Esophagus muscularis mucosa (tissue), 4 donors: ENCODE measurements at regions not wholly inside any gene's neighbourhood (a gene's known extent, or its start where the extent isn't known, plus 50 kb on each side); places are given as distances from the start of the nearest gene placed in this dataset.

ENCODE experiments used
- EP300 ChIP-seq: sonication (generic); formaldehyde crosslinking; IDR thresholded peaks from one replicate; pipeline ENCODE4 v1.6.1; 2017; ENCODE audit warnings: antibody characterized with exemption
- POLR2A ChIP-seq: fragments of 450-650 bp; IDR thresholded peaks from one replicate; pipeline ENCODE4 v1.6.1; 2017; ENCODE audit warnings: antibody characterized with exemption, moderate library complexity, mild to moderate bottlenecking, low read depth
- POLR2AphosphoS5 ChIP-seq, 2 donors: sonication (generic); formaldehyde crosslinking; IDR thresholded peaks; one replicate each; pipeline ENCODE4 v1.6.1; 2017; ENCODE audit warnings: antibody characterized with exemption in 2 of 2
- TF ChIP-seq, protein P1 (sequence below), 3 experiments: fragments of 200-600 bp in 2 of 3; fragments of 450-650 bp in 1 of 3; sonication (generic) in 2 of 3; IDR thresholded peaks; one replicate each; pipeline ENCODE4 v1.5.1; 2017 to 2019; ENCODE audit warnings: antibody characterized with exemption in 3 of 3, mild to moderate bottlenecking in 2 of 3, moderate library complexity in 1 of 3

DNA sequence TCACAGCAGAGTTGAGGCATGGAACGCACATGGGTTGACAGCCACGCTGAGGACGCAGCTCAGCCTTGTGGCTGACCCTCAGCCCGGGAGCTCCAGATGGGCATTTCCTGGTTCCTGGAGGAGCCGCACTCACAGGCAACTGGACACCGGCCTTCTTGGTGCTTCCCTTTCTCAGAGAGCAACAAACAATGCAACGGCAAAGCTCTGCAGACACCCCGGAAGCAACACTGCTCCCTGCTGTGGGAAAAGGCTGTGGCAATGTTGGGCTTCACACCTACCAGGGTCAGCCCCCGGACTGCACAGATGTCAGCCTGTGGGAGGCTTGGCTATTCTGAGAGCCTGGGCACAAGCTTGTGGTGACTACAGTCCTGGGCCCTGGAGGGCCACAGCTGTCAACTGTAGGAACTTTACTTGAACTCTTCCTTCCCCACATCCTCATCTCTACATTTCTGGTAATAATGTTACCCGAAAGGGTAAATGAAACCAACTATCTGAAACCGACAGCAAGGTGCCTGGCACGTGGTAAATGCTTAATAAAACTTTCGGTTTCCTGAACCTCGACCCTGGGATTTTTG, 597.5 kb upstream of the MKI67 start:
- no peak for TF ChIP-seq POLR2AphosphoS5 (IDR thresholded peaks at IDR 0.05)
- no peak for TF ChIP-seq POLR2A
- TF ChIP-seq, protein P1, sequence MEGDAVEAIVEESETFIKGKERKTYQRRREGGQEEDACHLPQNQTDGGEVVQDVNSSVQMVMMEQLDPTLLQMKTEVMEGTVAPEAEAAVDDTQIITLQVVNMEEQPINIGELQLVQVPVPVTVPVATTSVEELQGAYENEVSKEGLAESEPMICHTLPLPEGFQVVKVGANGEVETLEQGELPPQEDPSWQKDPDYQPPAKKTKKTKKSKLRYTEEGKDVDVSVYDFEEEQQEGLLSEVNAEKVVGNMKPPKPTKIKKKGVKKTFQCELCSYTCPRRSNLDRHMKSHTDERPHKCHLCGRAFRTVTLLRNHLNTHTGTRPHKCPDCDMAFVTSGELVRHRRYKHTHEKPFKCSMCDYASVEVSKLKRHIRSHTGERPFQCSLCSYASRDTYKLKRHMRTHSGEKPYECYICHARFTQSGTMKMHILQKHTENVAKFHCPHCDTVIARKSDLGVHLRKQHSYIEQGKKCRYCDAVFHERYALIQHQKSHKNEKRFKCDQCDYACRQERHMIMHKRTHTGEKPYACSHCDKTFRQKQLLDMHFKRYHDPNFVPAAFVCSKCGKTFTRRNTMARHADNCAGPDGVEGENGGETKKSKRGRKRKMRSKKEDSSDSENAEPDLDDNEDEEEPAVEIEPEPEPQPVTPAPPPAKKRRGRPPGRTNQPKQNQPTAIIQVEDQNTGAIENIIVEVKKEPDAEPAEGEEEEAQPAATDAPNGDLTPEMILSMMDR (IDR thresholded peaks at IDR 0.05): no peak
- TF ChIP-seq EP300: no peak
